KMS-11 (cell line): ENCODE measurements at regions not wholly inside any gene's neighbourhood (a gene's known extent, or its start where the extent isn't known, plus 50 kb on each side); places are given as distances from the start of the nearest gene placed in this dataset.
"Not testable (repeated sequence)": the region's sequence is repeated elsewhere in the genome, so short reads cannot be mapped to it uniquely, and the experiment has no call there.

Experiments
- H2AFZ ChIP-seq: fragments of 200-600 bp; sonication (generic); 2 replicates; pipeline ENCODE4 v1.6.1; 2016; ENCODE audit warnings: antibody characterized with exemption, mixed run types, low read depth
- H3K27ac ChIP-seq: fragments of 200-600 bp; sonication (generic); 2 replicates; pipeline ENCODE4 v1.6.1; 2016; ENCODE audit warnings: mild to moderate bottlenecking, mixed run types
- H3K27me3 ChIP-seq: fragments of 200-600 bp; sonication (generic); 2 replicates; pipeline ENCODE4 v1.6.1; 2017; ENCODE audit warnings: mild to moderate bottlenecking, low read depth, mixed run types, moderate library complexity; ENCODE audit not compliant: insufficient read depth
- H3K36me3 ChIP-seq: fragments of 200-600 bp; sonication (generic); 2 replicates; pipeline ENCODE4 v1.6.1; 2017; ENCODE audit warnings: mild to moderate bottlenecking, mixed run types; ENCODE audit not compliant: insufficient read depth
- H3K4me1 ChIP-seq: fragments of 200-600 bp; sonication (generic); 2 replicates; pipeline ENCODE4 v1.6.1; 2016; ENCODE audit warnings: mild to moderate bottlenecking, low read depth, mixed run types; ENCODE audit not compliant: poor library complexity, severe bottlenecking
- H3K4me2 ChIP-seq: fragments of 200-600 bp; sonication (generic); 2 replicates; pipeline ENCODE4 v1.7.0; 2016; ENCODE audit warnings: mild to moderate bottlenecking, mixed run types
- H3K4me3 ChIP-seq: fragments of 200-600 bp; sonication (generic); IDR thresholded peaks from 2 replicates; pipeline ENCODE4 v1.6.1; 2017; ENCODE audit warnings: low read depth, low read length, mixed read lengths; ENCODE audit not compliant: insufficient read depth
- H3K79me2 ChIP-seq: fragments of 200-600 bp; sonication (generic); 2 replicates; pipeline ENCODE4 v1.6.1; 2016; ENCODE audit warnings: low read depth, mixed run types; ENCODE audit not compliant: insufficient read depth
- H3K9ac ChIP-seq: fragments of 200-600 bp; sonication (generic); 2 replicates; pipeline ENCODE4 v1.6.1; 2016; ENCODE audit warnings: mild to moderate bottlenecking, mixed run types
- H4K20me1 ChIP-seq: fragments of 200-600 bp; sonication (generic); 2 replicates; pipeline ENCODE4 v1.6.1; 2016; ENCODE audit warnings: mild to moderate bottlenecking, mixed run types; ENCODE audit not compliant: insufficient read depth
- TF ChIP-seq, protein P1 (sequence below): fragments of 200-600 bp; sonication (generic); conservative IDR thresholded peaks from 2 replicates; pipeline ENCODE4 v1.6.1; 2017; ENCODE audit warnings: low read depth, mild to moderate bottlenecking, antibody characterized with exemption, low read length, moderate library complexity, mixed read lengths

GRCh38 chr13:54513254-54513653, 1484.6 kb downstream of the OLFM4 start:
- H3K27ac ChIP-seq: no peak overlapping the region
- TF ChIP-seq, protein P1, sequence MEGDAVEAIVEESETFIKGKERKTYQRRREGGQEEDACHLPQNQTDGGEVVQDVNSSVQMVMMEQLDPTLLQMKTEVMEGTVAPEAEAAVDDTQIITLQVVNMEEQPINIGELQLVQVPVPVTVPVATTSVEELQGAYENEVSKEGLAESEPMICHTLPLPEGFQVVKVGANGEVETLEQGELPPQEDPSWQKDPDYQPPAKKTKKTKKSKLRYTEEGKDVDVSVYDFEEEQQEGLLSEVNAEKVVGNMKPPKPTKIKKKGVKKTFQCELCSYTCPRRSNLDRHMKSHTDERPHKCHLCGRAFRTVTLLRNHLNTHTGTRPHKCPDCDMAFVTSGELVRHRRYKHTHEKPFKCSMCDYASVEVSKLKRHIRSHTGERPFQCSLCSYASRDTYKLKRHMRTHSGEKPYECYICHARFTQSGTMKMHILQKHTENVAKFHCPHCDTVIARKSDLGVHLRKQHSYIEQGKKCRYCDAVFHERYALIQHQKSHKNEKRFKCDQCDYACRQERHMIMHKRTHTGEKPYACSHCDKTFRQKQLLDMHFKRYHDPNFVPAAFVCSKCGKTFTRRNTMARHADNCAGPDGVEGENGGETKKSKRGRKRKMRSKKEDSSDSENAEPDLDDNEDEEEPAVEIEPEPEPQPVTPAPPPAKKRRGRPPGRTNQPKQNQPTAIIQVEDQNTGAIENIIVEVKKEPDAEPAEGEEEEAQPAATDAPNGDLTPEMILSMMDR: no peak
- H3K9ac ChIP-seq: no peak overlapping the region
- H3K27me3 ChIP-seq: no peaks in the 10 kb centered on the region
- H3K79me2 ChIP-seq: no peaks in the 10 kb centered on the region
- no peak overlapping the region for H3K4me3 ChIP-seq
- no peak overlapping the region for H2AFZ ChIP-seq
- no peaks in the 10 kb centered on the region for H3K4me1 ChIP-seq
- H3K36me3 ChIP-seq: no peaks in the 10 kb centered on the region
- no peaks in the 10 kb centered on the region for H4K20me1 ChIP-seq
- H3K4me2 ChIP-seq: no peak overlapping the region

DNA sequence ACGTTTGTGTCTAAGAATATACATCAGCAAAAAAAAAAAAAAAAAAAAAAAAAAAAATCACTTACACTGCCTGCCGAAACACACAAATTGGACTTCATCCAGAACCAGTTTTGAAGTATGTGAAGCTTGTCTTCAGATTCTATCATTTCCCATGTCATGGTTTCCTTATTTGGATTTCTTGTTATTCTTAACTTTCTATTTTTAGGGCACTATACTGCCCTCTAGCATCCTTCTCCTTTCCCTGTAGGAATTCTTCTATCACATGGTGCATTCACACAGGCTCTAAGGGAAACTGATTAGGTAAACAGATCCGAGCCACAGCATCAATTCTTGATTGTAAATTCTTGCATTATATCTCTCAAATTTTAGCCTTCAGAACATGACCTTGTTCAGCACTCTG, 1507.5 kb downstream of the OLFM4 start:
- Histone ChIP-seq H3K79me2 (no peaks in the 10 kb centered on the region), H3K4me2 (no peak overlapping the region), H3K27ac (no peak overlapping the region), H2AFZ (no peak overlapping the region), H3K9ac (no peak overlapping the region), H3K27me3 (no peaks in the 10 kb centered on the region), H3K36me3 (no peaks in the 10 kb centered on the region), H4K20me1 (no peaks in the 10 kb centered on the region), H3K4me3 (no peak overlapping the region), H3K4me1 (no peaks in the 10 kb centered on the region)
- TF ChIP-seq, protein P1: no peak

DNA sequence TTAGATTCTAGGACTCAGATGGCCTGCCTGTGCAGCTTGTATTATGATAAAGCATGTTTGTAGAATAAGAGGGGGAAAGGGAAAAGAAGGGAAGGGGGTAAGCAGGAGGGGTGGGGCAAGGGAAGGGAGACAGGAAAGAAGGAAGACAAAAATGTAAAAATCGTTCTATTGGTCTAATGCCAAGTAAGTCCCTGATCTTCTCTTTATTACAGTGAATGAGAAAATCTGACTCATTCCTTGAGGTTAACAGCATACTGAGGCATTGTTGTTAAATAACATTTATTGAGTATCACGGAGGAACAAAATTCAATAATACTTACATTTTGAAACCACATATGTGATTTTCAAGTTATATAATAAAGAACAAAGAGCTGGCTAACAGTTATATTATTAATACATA, 1534.7 kb downstream of the OLFM4 start:
- no peak overlapping the region for H3K4me3 ChIP-seq
- H3K4me2 ChIP-seq: no peak overlapping the region
- H3K79me2 ChIP-seq: no peaks in the 10 kb centered on the region
- H3K36me3 ChIP-seq: no peaks in the 10 kb centered on the region
- H3K27ac ChIP-seq: no peak overlapping the region
- H4K20me1 ChIP-seq: no peaks in the 10 kb centered on the region
- no peak overlapping the region for H3K9ac ChIP-seq
- TF ChIP-seq, protein P1: no peak
- no peaks in the 10 kb centered on the region for H3K27me3 ChIP-seq
- H2AFZ ChIP-seq: no peak overlapping the region
- no peaks in the 10 kb centered on the region for H3K4me1 ChIP-seq

DNA sequence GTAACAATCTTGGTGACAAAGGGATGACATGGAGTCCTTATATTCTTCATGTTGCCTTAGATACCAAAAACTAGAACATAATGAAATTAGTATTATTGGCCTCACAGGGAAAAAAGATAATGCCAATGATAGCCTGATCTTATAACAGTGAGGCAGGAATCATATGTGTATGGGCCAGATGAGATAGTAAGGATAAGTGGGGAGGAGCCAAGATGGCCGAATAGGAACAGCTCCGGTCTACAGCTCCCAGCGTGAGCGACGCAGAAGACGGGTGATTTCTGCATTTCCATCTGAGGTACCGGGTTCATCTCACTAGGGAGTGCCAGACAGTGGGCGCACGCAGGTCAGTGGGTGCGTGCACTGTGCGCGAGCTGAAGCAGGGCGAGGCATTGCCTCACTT, 1543.4 kb downstream of the OLFM4 start:
- not testable (repeated sequence) for H3K9ac ChIP-seq, H3K27ac ChIP-seq, H3K4me3 ChIP-seq, H2AFZ ChIP-seq, H3K79me2 ChIP-seq, H3K27me3 ChIP-seq, H4K20me1 ChIP-seq, H3K4me1 ChIP-seq, H3K36me3 ChIP-seq, H3K4me2 ChIP-seq

- H3K79me2 ChIP-seq: no peaks in the 10 kb centered on the region
- H3K27ac ChIP-seq: no peak overlapping the region
- no peak overlapping the region for H3K9ac ChIP-seq
- no peaks in the 10 kb centered on the region for H3K36me3 ChIP-seq
- TF ChIP-seq, protein P1: no peak
- no peak overlapping the region for H3K4me3 ChIP-seq
- no peaks in the 10 kb centered on the region for H3K27me3 ChIP-seq
- no peak overlapping the region for H2AFZ ChIP-seq
- no peaks in the 10 kb centered on the region for H3K4me1 ChIP-seq
- H4K20me1 ChIP-seq: no peaks in the 10 kb centered on the region
- no peak overlapping the region for H3K4me2 ChIP-seq
Measured at GRCh38 chr13:54573186-54573585, 1544.6 kb downstream of the OLFM4 start.
